ENCODE measurements at regions not wholly inside any gene's neighbourhood (a gene's known extent, or its start where the extent isn't known, plus 50 kb on each side); places are given as distances from the start of the nearest gene placed in this dataset.

DNA sequence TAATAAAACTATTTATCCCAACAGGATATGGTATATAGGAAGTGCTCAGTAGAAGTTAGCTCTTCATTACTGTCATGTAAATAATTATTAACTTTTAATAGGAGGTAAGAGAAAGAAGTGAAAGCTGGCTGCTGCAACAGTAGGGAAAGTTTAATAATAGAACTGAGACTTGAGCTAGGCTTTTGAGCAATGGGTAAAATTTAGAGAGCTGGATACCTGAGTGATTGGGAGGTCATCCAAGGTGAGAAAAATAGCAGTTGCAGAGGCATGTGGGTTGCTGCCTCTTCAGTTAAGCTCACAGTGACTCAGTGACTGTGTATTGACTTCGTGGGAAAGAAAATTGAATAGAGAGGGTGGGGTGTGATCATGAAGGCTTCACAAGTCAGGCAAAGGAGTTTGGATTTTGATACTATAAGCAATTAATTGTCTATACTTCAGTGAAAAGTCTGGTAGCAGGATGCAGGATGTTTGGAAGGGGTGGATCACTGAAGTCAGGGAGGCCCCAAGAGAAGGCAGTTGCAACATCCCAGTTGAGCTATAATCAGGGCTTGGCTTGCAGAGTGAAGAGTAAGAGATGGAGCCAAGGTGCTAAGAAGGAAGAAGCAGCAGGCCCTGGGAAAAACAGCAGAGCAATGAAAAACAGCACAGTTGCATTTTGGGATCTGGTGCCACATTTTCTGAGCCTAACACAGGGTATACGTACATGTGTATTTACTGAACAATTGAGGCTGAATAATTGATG lies 172.0 kb upstream of the FRMD6 start:
- intact Hi-C loops (cut with DNase I) = loop anchor here (10.0 kb wide), 1 partner anchor 145 kb away; no protein-coding TSS in a partner anchor
- peak; percentile 73 for DNase-seq

DNA sequence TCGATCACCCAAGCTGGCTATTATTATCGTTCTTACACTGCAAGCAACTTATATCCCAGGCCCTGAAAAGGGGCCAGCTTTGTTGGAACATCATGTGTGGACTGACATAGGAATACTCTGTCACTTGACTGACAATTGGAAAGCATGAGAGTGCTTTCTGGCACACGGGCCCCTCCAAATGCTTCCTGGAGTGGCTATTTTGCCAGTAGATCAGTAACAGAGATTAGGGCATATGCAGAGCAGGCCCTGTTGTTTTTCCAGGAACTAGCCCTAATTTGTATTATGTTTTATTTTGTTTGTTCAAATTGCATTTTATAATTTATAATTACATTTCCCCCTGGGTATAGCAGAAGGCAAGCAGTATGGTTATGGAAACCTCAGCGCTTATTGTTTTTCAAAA lies 170.1 kb upstream of the FRMD6 start:
- 88 to 89% methylated on average over 4 of the region's 4 CpGs for WGBS, 2 donors
- Histone ChIP-seq H3K36me3 (no peaks in the 10 kb centered on the region), H3K4me1 (peaks cover 0 to 24% (median 0%) of the 10 kb centered on the region in 4 donors), H3K27ac (no peak overlapping the region), H3K4me3 (no peak overlapping the region), H3K27me3 (no peaks in the 10 kb centered on the region), H3K9me3 (no peaks in the 10 kb centered on the region)
- DNase-seq = no peak
- intact Hi-C loops (cut with DNase I) = loop anchor here (10.0 kb wide), 1 partner anchor 147 kb away; no protein-coding TSS in a partner anchor
- TF ChIP-seq, protein P1, sequence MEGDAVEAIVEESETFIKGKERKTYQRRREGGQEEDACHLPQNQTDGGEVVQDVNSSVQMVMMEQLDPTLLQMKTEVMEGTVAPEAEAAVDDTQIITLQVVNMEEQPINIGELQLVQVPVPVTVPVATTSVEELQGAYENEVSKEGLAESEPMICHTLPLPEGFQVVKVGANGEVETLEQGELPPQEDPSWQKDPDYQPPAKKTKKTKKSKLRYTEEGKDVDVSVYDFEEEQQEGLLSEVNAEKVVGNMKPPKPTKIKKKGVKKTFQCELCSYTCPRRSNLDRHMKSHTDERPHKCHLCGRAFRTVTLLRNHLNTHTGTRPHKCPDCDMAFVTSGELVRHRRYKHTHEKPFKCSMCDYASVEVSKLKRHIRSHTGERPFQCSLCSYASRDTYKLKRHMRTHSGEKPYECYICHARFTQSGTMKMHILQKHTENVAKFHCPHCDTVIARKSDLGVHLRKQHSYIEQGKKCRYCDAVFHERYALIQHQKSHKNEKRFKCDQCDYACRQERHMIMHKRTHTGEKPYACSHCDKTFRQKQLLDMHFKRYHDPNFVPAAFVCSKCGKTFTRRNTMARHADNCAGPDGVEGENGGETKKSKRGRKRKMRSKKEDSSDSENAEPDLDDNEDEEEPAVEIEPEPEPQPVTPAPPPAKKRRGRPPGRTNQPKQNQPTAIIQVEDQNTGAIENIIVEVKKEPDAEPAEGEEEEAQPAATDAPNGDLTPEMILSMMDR (IDR thresholded peaks at IDR 0.05) = no peak
- TF ChIP-seq POLR2A (IDR thresholded peaks at IDR 0.05) = no peak
- TF ChIP-seq EP300 (IDR thresholded peaks at IDR 0.05) = no peak
- TF ChIP-seq POLR2AphosphoS5 (IDR thresholded peaks at IDR 0.05) = no peak

More for the DNA sequence above, 172.0 kb upstream of the FRMD6 start:
- Histone ChIP-seq H3K9me3 (no peaks in the 10 kb centered on the region), H3K27ac (no peak overlapping the region), H3K4me3 (no peak overlapping the region), H3K27me3 (no peaks in the 10 kb centered on the region), H3K36me3 (no peaks in the 10 kb centered on the region), H3K4me1 (peaks cover 0 to 14% (median 0%) of the 10 kb centered on the region in 4 donors)
- WGBS, 2 donors = 58 to 69% methylated on average over 2 of the region's 2 CpGs
- no peak for TF ChIP-seq POLR2A (IDR thresholded peaks at IDR 0.05)
- TF ChIP-seq, protein P1 (IDR thresholded peaks at IDR 0.05) = no peak
- TF ChIP-seq EP300 (IDR thresholded peaks at IDR 0.05) = no peak
- peak in 1 of 4 donors; percentile 29 for TF ChIP-seq POLR2AphosphoS5 (IDR thresholded peaks at IDR 0.05)

DNA sequence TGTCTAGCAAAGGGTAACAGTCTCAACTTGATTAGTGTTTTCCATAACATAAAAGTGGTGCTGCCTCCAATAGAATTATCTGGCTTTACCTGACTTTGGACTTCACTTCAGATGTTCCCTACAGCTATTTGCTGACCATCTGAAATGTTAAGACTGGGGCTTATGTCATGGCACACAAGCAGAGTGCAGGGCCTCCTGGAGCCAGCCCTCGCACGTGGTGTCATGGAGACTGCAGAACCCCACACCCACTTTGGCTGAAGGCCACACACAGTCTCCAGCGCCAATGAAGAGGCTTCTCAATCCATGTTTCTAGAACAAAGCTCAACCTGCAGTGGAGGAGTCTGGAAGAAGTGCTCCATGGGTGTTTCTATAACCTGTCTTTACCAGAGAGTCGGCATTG lies 169.6 kb upstream of the FRMD6 start:
- H3K27ac ChIP-seq = no peak overlapping the region
- H3K4me3 ChIP-seq = no peak overlapping the region
- intact Hi-C loops (cut with DNase I) = loop anchor here (10.0 kb wide), 1 partner anchor 147 kb away; no protein-coding TSS in a partner anchor
- no peaks in the 10 kb centered on the region for H3K36me3 ChIP-seq
- no peaks in the 10 kb centered on the region for H3K9me3 ChIP-seq
- no peaks in the 10 kb centered on the region for H3K27me3 ChIP-seq
- peaks cover 0 to 24% (median 0%) of the 10 kb centered on the region in 4 donors for H3K4me1 ChIP-seq
- TF ChIP-seq, protein P1 (IDR thresholded peaks at IDR 0.05) = no peak
- no peak for TF ChIP-seq POLR2AphosphoS5 (IDR thresholded peaks at IDR 0.05)
- no peak for TF ChIP-seq POLR2A (IDR thresholded peaks at IDR 0.05)
- 85 to 91% methylated on average over 4 of the region's 4 CpGs for WGBS, 2 donors
- DNase-seq = no peak

DNA sequence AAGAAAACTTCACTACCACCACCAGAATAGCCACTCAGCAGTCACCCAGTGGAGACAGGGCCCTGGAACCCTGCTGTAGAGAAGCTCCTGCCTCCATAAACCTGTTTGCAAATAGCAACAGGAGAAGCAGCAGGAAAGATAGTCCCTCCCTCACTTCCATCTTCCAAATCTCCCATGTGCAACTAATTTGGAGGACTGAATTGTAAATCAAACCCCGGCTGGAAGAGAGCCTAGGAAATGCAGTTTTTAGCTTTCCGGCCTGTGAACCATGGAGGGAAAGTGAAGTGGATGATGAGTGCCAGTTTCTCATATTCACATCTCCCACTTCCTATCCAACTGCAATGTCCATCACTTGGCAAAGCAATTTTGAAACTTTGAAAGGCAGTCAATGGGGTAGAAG lies 167.2 kb upstream of the FRMD6 start:
- no peak overlapping the region for H3K4me3 ChIP-seq
- intact Hi-C loops (cut with DNase I) = loop anchor here (10.0 kb wide), 1 partner anchor 150 kb away; no protein-coding TSS in a partner anchor
- H3K36me3 ChIP-seq = no peaks in the 10 kb centered on the region
- no peak overlapping the region for H3K27ac ChIP-seq
- no peak for TF ChIP-seq EP300 (IDR thresholded peaks at IDR 0.05)
- TF ChIP-seq POLR2AphosphoS5 (IDR thresholded peaks at IDR 0.05) = no peak
- TF ChIP-seq, protein P1 (IDR thresholded peaks at IDR 0.05) = no peak
- TF ChIP-seq POLR2A (IDR thresholded peaks at IDR 0.05) = no peak
- H3K9me3 ChIP-seq = no peaks in the 10 kb centered on the region
- no peak for DNase-seq
- H3K27me3 ChIP-seq = no peaks in the 10 kb centered on the region
- peaks cover 0 to 31% (median under 1%) of the 10 kb centered on the region in 4 donors for H3K4me1 ChIP-seq
- WGBS, 2 donors = 79 to 89% methylated on average over 2 of the region's 2 CpGs

Measured in sigmoid colon (tissue), 6 donors.